ENCODE measurements at regions not wholly inside any gene's neighbourhood (a gene's known extent, or its start where the extent isn't known, plus 50 kb on each side); places are given as distances from the start of the nearest gene placed in this dataset.

GRCh38 chr21:35458405-35458804 is 409.3 kb upstream of the RUNX1 start:
- no peak for DNase-seq
- no peak overlapping the region for H3K4me3 Mint-ChIP-seq

GRCh38 chr21:35457097-35457804 is 408.1 kb upstream of the RUNX1 start:
- POLR2A ChIA-PET, result no interaction called here
- Mint-ChIP-seq H3K4me3 (no peak overlapping the region), H3K36me3 (ENCODE audit: low read depth) (no peaks in the 10 kb centered on the region), H3K27me3 (no peaks in the 10 kb centered on the region), H3K4me1 (ENCODE audit: low read depth) (peaks cover 5% of the 10 kb centered on the region), H3K9me3 (no peaks in the 10 kb centered on the region), H3K27ac (peak overlapping the region; percentile 64)
- TF ChIP-seq CTCF (IDR thresholded peaks at IDR 0.05), result no peak
- DNase-seq (peak; percentile 55), ATAC-seq (peak; percentile 74)
- CTCF ChIA-PET, result interaction anchor here (1.0 kb wide), 1 partner anchor 18 kb away, joined by 3 read pairs; no protein-coding TSS in a partner anchor
- intact Hi-C loops (cut with micrococcal nuclease), result no loop called here

More at GRCh38 chr21:35458405-35458804, 409.3 kb upstream of the RUNX1 start:
- no peaks in the 10 kb centered on the region for H3K36me3 Mint-ChIP-seq (ENCODE audit: low read depth)
- H3K9me3 Mint-ChIP-seq, result no peaks in the 10 kb centered on the region
- ChIA-PET CTCF (interaction anchor here (1.0 kb wide), 1 partner anchor 19 kb away, joined by 3 read pairs; no protein-coding TSS in a partner anchor), POLR2A (no interaction called here)
- H3K27ac Mint-ChIP-seq, result no peak overlapping the region
- no peak for ATAC-seq
- no peaks in the 10 kb centered on the region for H3K27me3 Mint-ChIP-seq
- intact Hi-C loops (cut with micrococcal nuclease), result no loop called here
- H3K4me1 Mint-ChIP-seq (ENCODE audit: low read depth), result peaks cover 5% of the 10 kb centered on the region
- TF ChIP-seq CTCF (IDR thresholded peaks at IDR 0.05), result no peak

- intact Hi-C loops (cut with micrococcal nuclease), result no loop called here
- no peak overlapping the region for H3K27ac Mint-ChIP-seq
- TF ChIP-seq CTCF (IDR thresholded peaks at IDR 0.05), result no peak
- ChIA-PET POLR2A (no interaction called here), CTCF (no interaction called here)
- DNase-seq (no peak), ATAC-seq (no peak)
- H3K4me3 Mint-ChIP-seq, result no peak overlapping the region
- H3K27me3 Mint-ChIP-seq, result no peaks in the 10 kb centered on the region
- H3K9me3 Mint-ChIP-seq, result peaks cover 6% of the 10 kb centered on the region
- H3K36me3 Mint-ChIP-seq (ENCODE audit: low read depth), result no peaks in the 10 kb centered on the region
- no peaks in the 10 kb centered on the region for H3K4me1 Mint-ChIP-seq (ENCODE audit: low read depth)
Observed at GRCh38 chr21:35451276-35451675, 402.2 kb upstream of the RUNX1 start.

- H3K4me1 Mint-ChIP-seq (ENCODE audit: low read depth), result no peaks in the 10 kb centered on the region
Observed at GRCh38 chr21:35450830-35451229, 401.7 kb upstream of the RUNX1 start.

More at GRCh38 chr21:35450830-35451229, 401.7 kb upstream of the RUNX1 start:
- ChIA-PET POLR2A (no interaction called here), CTCF (interaction anchor here (0.6 kb wide), 1 partner anchor 16 kb away, joined by 3 read pairs; no protein-coding TSS in a partner anchor)
- H3K9me3 Mint-ChIP-seq, result peaks cover 6% of the 10 kb centered on the region
- H3K27ac Mint-ChIP-seq, result no peak overlapping the region
- H3K36me3 Mint-ChIP-seq (ENCODE audit: low read depth), result no peaks in the 10 kb centered on the region
- TF ChIP-seq CTCF (IDR thresholded peaks at IDR 0.05), result no peak
- ATAC-seq, result no peak
- H3K4me3 Mint-ChIP-seq, result no peak overlapping the region
- H3K27me3 Mint-ChIP-seq, result no peaks in the 10 kb centered on the region
- intact Hi-C loops (cut with micrococcal nuclease), result no loop called here
- DNase-seq, result no peak

Measured in activated CD8-positive, alpha-beta T cell treated with anti-CD3 and anti-CD28 coated beads for 36 hours (primary cell).